ENCODE measurements at regions not wholly inside any gene's neighbourhood (a gene's known extent, or its start where the extent isn't known, plus 50 kb on each side); places are given as distances from the start of the nearest gene placed in this dataset.

GRCh38 chr12:13582421-13582820, 385.9 kb downstream of the EMP1 start:
- no peaks in the 10 kb centered on the region for H3K36me3 ChIP-seq (ENCODE audit: control insufficient read depth in 2 of 2, insufficient read depth in 2 of 2, low read length in 1 of 2)
- SMC1A ChIA-PET (ENCODE audit: uncharacterized antibody, unreplicated experiment), result interaction anchor here (0.6 to 4.7 kb wide), 6 partner anchors 8 to 57 kb away, joined by 3 to 25 read pairs (median 4); no protein-coding TSS in a partner anchor
- H2AFZ ChIP-seq (ENCODE audit: control insufficient read depth, low read depth, low read length), result no peak overlapping the region
- TF ChIP-seq EGR1 (IDR thresholded peaks at IDR 0.05; ENCODE audit: borderline replicate concordance in 1 of 2, low read depth in 2 of 2, low read length in 2 of 2) (no peak), STAT3 (IDR thresholded peaks at IDR 0.05; ENCODE audit: low read depth, low read length) (no peak), NR2F1 (conservative IDR thresholded peaks at IDR 0.05) (no peak), BRCA1 (IDR thresholded peaks at IDR 0.05; ENCODE audit: low read depth, low read length) (no peak), ATF7 (IDR thresholded peaks at IDR 0.05; ENCODE audit: low read depth) (no peak), GATAD2B (conservative IDR thresholded peaks at IDR 0.05; ENCODE audit: low read depth) (no peak), BCL3 (IDR thresholded peaks at IDR 0.05; ENCODE audit: borderline replicate concordance, insufficient read depth, low read depth, low read length, poor library complexity, severe bottlenecking) (no peak), IRF4 (IDR thresholded peaks at IDR 0.05; ENCODE audit: low read depth, low read length) (no peak), JUNB (IDR thresholded peaks at IDR 0.05) (no peak)
- POLR2A ChIA-PET, result interaction anchor here (0.7 kb wide), 1 partner anchor 10 kb away, joined by 7 read pairs; no protein-coding TSS in a partner anchor
- no TSS peak for BruUV-seq (replicated peaks)
- ATAC-seq, result no peak
- CTCF ChIA-PET, result interaction anchor here (1.8 to 5.1 kb wide), 2 partner anchors 9 to 47 kb away, joined by 7 to 25 read pairs; no protein-coding TSS in a partner anchor
- DNase-seq (ENCODE audit: low read depth, low spot score), result no peak
- WGBS (ENCODE audit: insufficient coverage, insufficient replicate concordance, low lambda C conversion rate, missing lambda C conversion rate), result 2% methylated on average over 4 of the region's 4 CpGs
- no peaks in the 10 kb centered on the region; the same call in 2 of the 3 replicates for H3K9me3 ChIP-seq (replicated peaks; ENCODE audit: control insufficient read depth, insufficient read depth, low read length)
- no peak overlapping the region for H3K27ac ChIP-seq (ENCODE audit: control insufficient read depth, insufficient read depth)
- intact Hi-C loops (cut with micrococcal nuclease; ENCODE audit: unreplicated experiment), result no loop called here
- H3K4me3 ChIP-seq, result no peak overlapping the region
- H3K4me2 ChIP-seq (ENCODE audit: control insufficient read depth, insufficient read depth), result no peak overlapping the region
- no peaks in the 10 kb centered on the region for H3K79me2 ChIP-seq (ENCODE audit: control insufficient read depth, insufficient read depth, low read length)
- in situ Hi-C loops (cut with MboI), result no loop called here
- peaks cover 0 to 9% of the 10 kb centered on the region in 2 experiments; a peak in 1 of 4 replicates for H3K27me3 ChIP-seq (replicated peaks in 1 of 2; ENCODE audit: control insufficient read depth in 2 of 2, insufficient read depth in 2 of 2, low read length in 1 of 2)
- RAD21 ChIA-PET (ENCODE audit: unreplicated experiment), result interaction anchor here (0.6 to 0.9 kb wide), 2 partner anchors 9 to 508 kb away, joined by 3 read pairs; no protein-coding TSS in a partner anchor
- H3K4me1 ChIP-seq (ENCODE audit: control insufficient read depth, insufficient read depth, low read length), result no peaks in the 10 kb centered on the region
- FAIRE-seq, result no peak
- H4K20me1 ChIP-seq (ENCODE audit: control insufficient read depth, insufficient read depth), result no peaks in the 10 kb centered on the region
- no peak overlapping the region for H3K9ac ChIP-seq (ENCODE audit: control insufficient read depth, insufficient read depth, low read length)

Measured in GM12878 (cell line).